ENCODE measurements at regions not wholly inside any gene's neighbourhood (a gene's known extent, or its start where the extent isn't known, plus 50 kb on each side); places are given as distances from the start of the nearest gene placed in this dataset.

- TF ChIP-seq OSR1 (CRISPR knock-in tag; IDR thresholded peaks at IDR 0.05) (no peak), POU6F1 (CRISPR knock-in tag; IDR thresholded peaks at IDR 0.05; ENCODE audit: borderline replicate concordance, low read depth) (no peak), ISL1 (CRISPR knock-in tag; IDR thresholded peaks at IDR 0.05) (no peak), CREB5 (CRISPR knock-in tag; IDR thresholded peaks at IDR 0.05; ENCODE audit: low read depth) (no peak), PATZ1 (CRISPR knock-in tag; IDR thresholded peaks at IDR 0.05; ENCODE audit: borderline replicate concordance) (no peak), RARB (CRISPR knock-in tag; IDR thresholded peaks at IDR 0.05) (no peak), BACH2 (CRISPR knock-in tag; IDR thresholded peaks at IDR 0.05; ENCODE audit: borderline replicate concordance) (no peak), ZFP3 (CRISPR knock-in tag; IDR thresholded peaks at IDR 0.05) (no peak), PPARA (CRISPR knock-in tag; IDR thresholded peaks at IDR 0.05; ENCODE audit: borderline replicate concordance) (no peak), ZNF565 (CRISPR knock-in tag; conservative IDR thresholded peaks at IDR 0.05; ENCODE audit: low read depth) (no peak), ARNTL (CRISPR knock-in tag; IDR thresholded peaks at IDR 0.05; ENCODE audit: borderline replicate concordance, low read depth) (no peak), ZFP30 (CRISPR knock-in tag; IDR thresholded peaks at IDR 0.05) (no peak)
These were observed 964.2 kb upstream of the IGFBP7 start for GRCh38 chr4:58074382-58074781.

All from SK-N-SH treated with all-trans-retinoic acid at 6 μM for 48 hours (cell line).